ENCODE measurements at regions not wholly inside any gene's neighbourhood (a gene's known extent, or its start where the extent isn't known, plus 50 kb on each side); places are given as distances from the start of the nearest gene placed in this dataset.

DNA sequence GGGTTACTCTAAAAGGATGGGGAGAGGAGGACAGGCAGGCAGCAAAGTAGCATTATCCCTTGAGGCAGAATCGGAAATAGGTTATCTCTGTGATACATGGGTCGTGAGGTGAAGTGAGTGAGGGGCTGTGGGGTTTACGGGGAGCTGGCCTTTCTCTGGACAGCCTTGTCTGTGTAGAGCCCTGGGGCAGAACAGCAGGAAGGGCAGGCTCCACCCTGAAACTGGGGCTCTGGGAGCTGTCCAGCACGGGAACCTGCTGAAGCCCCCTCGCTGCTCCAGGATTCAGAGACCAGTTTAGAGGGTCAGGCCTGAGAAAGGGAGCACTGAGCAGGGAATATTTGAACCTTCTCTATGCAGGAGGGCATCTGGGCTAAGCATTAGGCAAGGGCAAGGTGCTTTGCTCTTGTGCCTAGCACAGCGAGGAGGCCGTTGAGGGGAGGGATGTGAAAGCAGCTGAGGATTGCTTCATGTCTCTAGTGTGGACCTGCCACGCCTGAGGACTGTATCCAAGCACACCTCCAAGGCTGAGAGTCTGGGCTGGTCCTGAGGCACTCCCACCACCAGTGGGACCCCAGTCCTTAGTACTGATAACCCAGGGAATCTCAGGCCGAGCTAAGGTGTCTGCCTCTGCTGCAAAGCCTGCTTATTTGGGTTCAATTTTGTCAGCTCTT lies 55.8 kb downstream of the NAV1 start:
- TF ChIP-seq, protein P1, sequence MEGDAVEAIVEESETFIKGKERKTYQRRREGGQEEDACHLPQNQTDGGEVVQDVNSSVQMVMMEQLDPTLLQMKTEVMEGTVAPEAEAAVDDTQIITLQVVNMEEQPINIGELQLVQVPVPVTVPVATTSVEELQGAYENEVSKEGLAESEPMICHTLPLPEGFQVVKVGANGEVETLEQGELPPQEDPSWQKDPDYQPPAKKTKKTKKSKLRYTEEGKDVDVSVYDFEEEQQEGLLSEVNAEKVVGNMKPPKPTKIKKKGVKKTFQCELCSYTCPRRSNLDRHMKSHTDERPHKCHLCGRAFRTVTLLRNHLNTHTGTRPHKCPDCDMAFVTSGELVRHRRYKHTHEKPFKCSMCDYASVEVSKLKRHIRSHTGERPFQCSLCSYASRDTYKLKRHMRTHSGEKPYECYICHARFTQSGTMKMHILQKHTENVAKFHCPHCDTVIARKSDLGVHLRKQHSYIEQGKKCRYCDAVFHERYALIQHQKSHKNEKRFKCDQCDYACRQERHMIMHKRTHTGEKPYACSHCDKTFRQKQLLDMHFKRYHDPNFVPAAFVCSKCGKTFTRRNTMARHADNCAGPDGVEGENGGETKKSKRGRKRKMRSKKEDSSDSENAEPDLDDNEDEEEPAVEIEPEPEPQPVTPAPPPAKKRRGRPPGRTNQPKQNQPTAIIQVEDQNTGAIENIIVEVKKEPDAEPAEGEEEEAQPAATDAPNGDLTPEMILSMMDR (conservative IDR thresholded peaks at IDR 0.05; ENCODE audit: low read depth, low read length) = no peak
- TF ChIP-seq EZH2 (IDR thresholded peaks at IDR 0.05; ENCODE audit: borderline replicate concordance, low read depth, low read length, poor library complexity, severe bottlenecking) = no peak
